HCT116 (cell line): ENCODE measurements at regions not wholly inside any gene's neighbourhood (a gene's known extent, or its start where the extent isn't known, plus 50 kb on each side); places are given as distances from the start of the nearest gene placed in this dataset.

ENCODE experiments used
- ATAC-seq: fragments of 200-7000 bp; cut with Tn5 transposase; 2 replicates; pipeline ENCODE4 v1.9.1; 2020; ENCODE audit warnings: mild to moderate bottlenecking, moderate library complexity
- BruUV-seq: library from RNA; stranded (reverse); fragments of 400-500 nt; replicated peaks from 2 replicates; lab custom pipeline; 2021; lab: Mats Ljungman, UMichigan
- CTCF ChIA-PET: fragments of 300-600 bp; sonication (Branson Sonifier 250); formaldehyde crosslinking; loops from one replicate; lab custom pipeline; 2021; ENCODE audit warnings: antibody characterized with exemption; lab: Charles Lee
- POLR2A ChIA-PET: fragments of 300-600, 350-600 bp; sonication (Branson Sonifier 250); formaldehyde crosslinking; loops from one replicate; lab custom pipeline; 2021; ENCODE audit warnings: antibody characterized with exemption; lab: Charles Lee
- RAD21 ChIA-PET, 2 experiments: fragments of 300-600 bp; sonication (Branson Sonifier 250); formaldehyde crosslinking; loops; one replicate each; lab custom pipeline; 2023; ENCODE audit warnings: low total read pairs in 2 of 2; ENCODE audit not compliant: uncharacterized antibody in 2 of 2, unreplicated experiment in 2 of 2, low non-redundant PET in 1 of 2; lab: Charles Lee
- DNase-seq: peaks from one replicate; pipeline ENCODE4 v3.0.0-alpha.2; 2010; ENCODE audit warnings: low read depth, low spot score
- H2AFZ ChIP-seq: fragments of 200-600 bp; shearing (Covaris generic), sonication (generic); 2 replicates; pipeline ENCODE4 v1.6.1; 2017; ENCODE audit warnings: low read depth, mixed run types, mixed read lengths, antibody characterized with exemption, low read length; ENCODE audit not compliant: poor library complexity, severe bottlenecking
- H3K27ac ChIP-seq: 2 replicates; pipeline ENCODE4 v1.5.1; 2012; ENCODE audit warnings: low read depth, low read length
- H3K27me3 ChIP-seq: fragments of 200-600 bp; sonication (generic); 2 replicates; pipeline ENCODE4 v1.6.1; 2016; ENCODE audit warnings: mixed run types, low read length, mixed read lengths; ENCODE audit not compliant: insufficient read depth
- H3K36me3 ChIP-seq, 2 experiments: fragments of 200-500 bp in 1 of 2; fragments of 200-600 bp in 1 of 2; sonication (Bioruptor generic) in 1 of 2; sonication (generic) in 1 of 2; 2 replicates each; pipeline versions ENCODE4 v1.5.1 to v1.6.1; 2014 to 2016; ENCODE audit warnings: low read length in 2 of 2, inconsistent platforms in 1 of 2, mixed read lengths in 1 of 2, mixed run types in 1 of 2; ENCODE audit not compliant: insufficient read depth in 2 of 2, control insufficient read depth in 1 of 2
- H3K4me1 ChIP-seq, 2 experiments: fragments of 200-600 bp in 1 of 2; sonication (generic) in 1 of 2; 2 replicates each; pipeline versions ENCODE4 v1.5.1 to v1.6.1; 2012 to 2017; ENCODE audit warnings: low read length in 2 of 2, inconsistent platforms in 1 of 2, mild to moderate bottlenecking in 1 of 2, mixed read lengths in 1 of 2, mixed run types in 1 of 2, moderate library complexity in 1 of 2; ENCODE audit not compliant: insufficient read depth in 2 of 2, control insufficient read depth in 1 of 2
- H3K4me2 ChIP-seq: fragments of 200-600 bp; sonication (generic); 2 replicates; pipeline ENCODE4 v1.6.1; 2017; ENCODE audit warnings: mixed run types, low read length, mixed read lengths
- H3K4me3 ChIP-seq, 2 experiments: fragments of 200-600 bp in 1 of 2; sonication (generic) in 1 of 2; replicated peaks in 1 of 2; 2 replicates each; pipeline ENCODE4 v1.5.1; 2011 to 2016; ENCODE audit warnings: low read length in 2 of 2, control low read depth in 1 of 2, low read depth in 1 of 2, mild to moderate bottlenecking in 1 of 2, mixed read lengths in 1 of 2, mixed run types in 1 of 2
- H3K79me2 ChIP-seq: fragments of 200-600 bp; sonication (generic); 2 replicates; pipeline ENCODE4 v1.6.1; 2017; ENCODE audit warnings: mild to moderate bottlenecking, mixed run types, low read length, moderate library complexity, mixed read lengths; ENCODE audit not compliant: insufficient read depth
- H3K9ac ChIP-seq: fragments of 200-600 bp; sonication (generic); 2 replicates; pipeline ENCODE4 v1.6.1; 2016; ENCODE audit warnings: low read length, mixed read lengths
- H3K9me2 ChIP-seq: fragments of 200-600 bp; sonication (generic), shearing (Covaris generic); 2 replicates; pipeline ENCODE4 v1.6.1; 2017; ENCODE audit warnings: mixed run types, mild to moderate bottlenecking, moderate library complexity; ENCODE audit not compliant: insufficient read depth
- H3K9me3 ChIP-seq, 2 experiments: fragments of 200-500 bp in 1 of 2; fragments of 200-600 bp in 1 of 2; sonication (Bioruptor generic) in 1 of 2; sonication (generic) in 1 of 2; 2 replicates each; pipeline ENCODE4 v1.6.1; 2014 to 2017; ENCODE audit warnings: low read length in 2 of 2, mixed read lengths in 2 of 2, inconsistent platforms in 1 of 2, low read depth in 1 of 2, mild to moderate bottlenecking in 1 of 2, mixed run types in 1 of 2, moderate library complexity in 1 of 2; ENCODE audit not compliant: control insufficient read depth in 1 of 2, insufficient read depth in 1 of 2
- H4K20me1 ChIP-seq: fragments of 200-600 bp; sonication (generic), shearing (Covaris generic); 2 replicates; pipeline ENCODE4 v1.6.1; 2017; ENCODE audit warnings: mixed run types, mild to moderate bottlenecking, moderate library complexity; ENCODE audit not compliant: insufficient read depth
- CBX3 ChIP-seq: IDR thresholded peaks from 2 replicates; pipeline ENCODE4 v1.6.1; 2012; ENCODE audit warnings: low read depth
- CEBPB ChIP-seq: IDR thresholded peaks from 2 replicates; pipeline ENCODE4 v1.6.1; 2012; ENCODE audit warnings: low read depth
- CTCF ChIP-seq, 3 experiments: fragments of 200-600 bp in 1 of 3; sonication (generic) in 1 of 3; IDR thresholded peaks in 2 of 3; conservative IDR thresholded peaks in 1 of 3; 2 replicates each; pipeline ENCODE4 v1.5.1; 2012 to 2017; ENCODE audit warnings: low read depth in 2 of 3, low read length in 2 of 3, antibody characterized with exemption in 1 of 3, borderline replicate concordance in 1 of 3, control low read depth in 1 of 3, mild to moderate bottlenecking in 1 of 3, mixed read lengths in 1 of 3, mixed run types in 1 of 3, moderate library complexity in 1 of 3; ENCODE audit not compliant: insufficient read depth in 1 of 3
- EGR1 ChIP-seq: IDR thresholded peaks from 2 replicates; pipeline ENCODE4 v1.6.1; 2012; ENCODE audit warnings: low read depth
- ELF1 ChIP-seq: IDR thresholded peaks from 2 replicates; pipeline ENCODE4 v1.6.1; 2012; ENCODE audit warnings: low read depth, borderline replicate concordance
- EZH2 ChIP-seq: fragments of 200-600 bp; sonication (generic); IDR thresholded peaks from 2 replicates; pipeline ENCODE4 v1.6.1; 2017; ENCODE audit warnings: antibody characterized with exemption, mixed run types
- EZH2phosphoT487 ChIP-seq: fragments of 200-600 bp; IDR thresholded peaks from 2 replicates; pipeline ENCODE4 v1.6.1; 2018; ENCODE audit warnings: antibody characterized with exemption, borderline replicate concordance
- FOSL1 ChIP-seq: IDR thresholded peaks from 2 replicates; pipeline ENCODE4 v1.6.1; 2012; ENCODE audit warnings: low read depth
- JUND ChIP-seq: IDR thresholded peaks from 2 replicates; pipeline ENCODE4 v1.6.1; 2012
- POLR2A ChIP-seq: IDR thresholded peaks from 2 replicates; pipeline ENCODE4 v1.7.0; 2011; ENCODE audit warnings: borderline replicate concordance; ENCODE audit not compliant: insufficient read depth, insufficient read length; ENCODE audit errors: extremely low read depth
- RAD21 ChIP-seq: IDR thresholded peaks from 2 replicates; pipeline ENCODE4 v1.6.1; 2012; ENCODE audit warnings: low read depth, mild to moderate bottlenecking
- SIN3A ChIP-seq: IDR thresholded peaks from 2 replicates; pipeline ENCODE4 v1.6.1; 2012; ENCODE audit warnings: low read depth
- SP1 ChIP-seq: IDR thresholded peaks from 2 replicates; pipeline ENCODE4 v1.6.1; 2012; ENCODE audit warnings: low read depth
- SRF ChIP-seq: IDR thresholded peaks from 2 replicates; pipeline ENCODE4 v1.6.1; 2012; ENCODE audit warnings: low read depth
- YY1 ChIP-seq: IDR thresholded peaks from 2 replicates; pipeline ENCODE4 v1.6.1; 2011; ENCODE audit warnings: low read length, low read depth, moderate library complexity, mild to moderate bottlenecking; ENCODE audit not compliant: insufficient replicate concordance; ENCODE audit errors: extremely low read depth
- ZBTB33 ChIP-seq: IDR thresholded peaks from 2 replicates; pipeline ENCODE4 v1.6.1; 2011; ENCODE audit warnings: mild to moderate bottlenecking, low read length, moderate library complexity; ENCODE audit not compliant: insufficient replicate concordance; ENCODE audit errors: extremely low read depth
- ZFX ChIP-seq: fragments of 450-650 bp; IDR thresholded peaks from 2 replicates; pipeline ENCODE4 v1.6.1; 2017
- ZNF274 ChIP-seq: fragments of 200-500 bp; sonication (Bioruptor generic); IDR thresholded peaks from 2 replicates; pipeline ENCODE4 v1.6.1; 2014; ENCODE audit warnings: mild to moderate bottlenecking, low read depth, low read length, inconsistent platforms
- intact Hi-C: fragments of 100-400 bp; cut with micrococcal nuclease; formaldehyde crosslinking; loops from 2 replicates; pipeline ENCODE4 v1.10.0; 2022

- DNase-seq (no peak), ATAC-seq (no peak)
- CTCF ChIA-PET = no interaction called here
- Histone ChIP-seq H3K4me3 (no peak overlapping the region), H3K79me2 (no peaks in the 10 kb centered on the region), H3K4me2 (no peak overlapping the region), H2AFZ (no peak overlapping the region), H3K9me2 (no peaks in the 10 kb centered on the region), H3K36me3 (no peaks in the 10 kb centered on the region), H3K9me3 (peaks cover 3 to 41% of the 10 kb centered on the region in 2 experiments; a peak in 2 of 4 replicates), H3K4me1 (no peaks in the 10 kb centered on the region), H4K20me1 (no peaks in the 10 kb centered on the region), H3K27ac (no peak overlapping the region), H3K27me3 (no peaks in the 10 kb centered on the region), H3K9ac (no peak overlapping the region)
- RAD21 ChIA-PET = no interaction called here
- BruUV-seq = no TSS peak
- TF ChIP-seq JUND (no peak), ZFX (no peak), EGR1 (no peak), ZBTB33 (no peak), SP1 (no peak), SIN3A (no peak), ZNF274 (no peak), POLR2A (no peak), SRF (no peak), YY1 (no peak), CTCF (IDR thresholded peaks at IDR 0.05 in 2 of 3, conservative IDR thresholded peaks at IDR 0.05 in 1 of 3; ENCODE audit: borderline replicate concordance in 1 of 3, insufficient read depth in 1 of 3, low read depth in 2 of 3, low read length in 2 of 3) (no peak), ELF1 (no peak), CBX3 (no peak), FOSL1 (no peak), EZH2phosphoT487 (no peak), EZH2 (no peak), CEBPB (no peak), RAD21 (no peak)
- intact Hi-C loops = no loop called here
- POLR2A ChIA-PET = no interaction called here
Measured at GRCh38 chr4:23038626-23039491, 346.1 kb downstream of the GBA3 start.
